GM19351 (cell line): ENCODE measurements at regions not wholly inside any gene's neighbourhood (a gene's known extent, or its start where the extent isn't known, plus 50 kb on each side); places are given as distances from the start of the nearest gene placed in this dataset.

ENCODE experiments used
- ATAC-seq: cut with Tn5 transposase; IDR thresholded peaks from one replicate; pipeline ENCODE4 v1.9.1; 2021; ENCODE audit warnings: mild to moderate bottlenecking, moderate library complexity; ENCODE audit not compliant: unreplicated experiment

DNA sequence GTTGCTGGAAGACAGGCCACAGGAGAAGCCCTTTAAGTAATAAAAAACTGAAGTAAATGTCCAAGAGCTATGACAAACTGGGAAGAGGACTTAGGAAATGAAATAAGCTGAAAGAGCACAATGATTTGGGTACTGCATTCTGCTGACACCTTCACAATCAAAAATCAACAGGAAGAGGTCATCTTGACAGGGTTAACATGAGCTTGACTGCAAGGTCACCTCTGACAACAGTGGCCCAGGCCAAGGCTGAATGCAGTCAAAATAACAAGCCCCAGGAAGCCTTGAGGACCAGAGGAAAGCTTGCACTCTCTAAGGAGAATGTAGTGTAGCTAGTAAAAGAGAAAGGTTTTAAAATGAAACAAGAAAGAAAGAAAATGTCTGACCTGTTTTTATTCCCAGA is 179.3 kb downstream of the SEC16B start:
- no peak for ATAC-seq

DNA sequence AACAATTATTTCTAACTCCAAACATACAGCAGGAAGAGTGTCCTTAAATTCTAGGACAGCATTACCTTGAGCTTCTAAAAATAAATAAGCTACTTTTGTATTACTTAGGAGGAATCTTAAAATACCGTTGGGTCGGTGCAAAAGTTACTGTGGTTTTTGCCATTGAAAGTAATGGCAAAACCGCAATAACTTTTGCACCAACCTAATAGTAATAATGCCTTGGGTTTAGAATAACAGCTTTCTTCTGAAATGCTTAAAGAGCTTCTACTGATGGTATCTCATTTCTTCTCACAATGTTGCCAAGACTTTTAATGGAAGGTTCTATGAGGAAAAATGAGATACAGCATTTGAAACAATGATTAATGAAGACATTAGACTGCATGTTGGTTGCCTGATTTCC is 179.9 kb downstream of the SEC16B start:
- ATAC-seq: no peak

DNA sequence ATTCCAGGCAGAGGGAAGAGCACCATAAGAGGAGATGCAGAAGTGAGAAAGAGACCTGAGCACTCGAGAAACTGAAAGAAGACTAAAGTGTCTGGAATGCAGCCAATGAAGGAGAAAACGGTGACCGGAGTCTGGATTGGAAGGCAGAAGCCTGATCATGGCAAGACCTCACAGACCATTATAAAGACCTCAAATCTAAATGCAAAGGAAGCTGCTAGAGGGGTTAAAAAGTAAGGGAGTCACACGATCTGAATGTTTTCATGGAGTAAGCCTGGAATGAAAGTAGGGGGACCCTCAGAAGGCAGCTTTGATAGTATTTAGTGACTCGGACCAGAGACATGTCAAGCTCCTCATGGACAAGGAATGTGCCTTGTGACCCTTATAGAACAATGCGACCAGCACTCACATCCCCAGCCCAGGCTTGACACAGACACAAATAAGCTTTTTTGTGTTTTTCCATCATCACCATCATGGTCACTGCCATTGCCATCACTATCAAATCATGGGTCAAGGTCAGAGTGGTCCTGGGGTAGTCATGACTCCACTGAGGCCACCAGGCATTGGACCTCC is 183.6 kb downstream of the SEC16B start:
- no peak for ATAC-seq

DNA sequence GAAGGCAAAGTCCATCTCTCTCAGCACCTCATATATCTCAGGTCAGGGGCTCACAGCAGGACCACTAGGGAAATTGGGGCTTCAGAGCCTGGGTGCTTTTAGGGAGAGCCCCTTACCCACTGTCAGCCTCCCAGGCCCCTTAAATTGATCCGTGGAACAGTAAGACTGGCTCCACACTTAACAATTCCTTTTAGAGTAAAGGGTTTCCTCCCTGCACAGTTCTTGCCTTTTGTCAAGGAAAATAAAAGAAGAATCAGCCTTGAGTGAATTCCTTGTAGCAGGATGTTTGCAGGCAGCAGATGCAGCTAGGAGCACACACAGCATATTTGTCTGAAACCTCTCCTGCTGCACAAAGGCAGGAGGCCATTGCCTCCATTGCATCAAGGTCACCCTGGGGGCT is 184.9 kb downstream of the SEC16B start:
- no peak for ATAC-seq

DNA sequence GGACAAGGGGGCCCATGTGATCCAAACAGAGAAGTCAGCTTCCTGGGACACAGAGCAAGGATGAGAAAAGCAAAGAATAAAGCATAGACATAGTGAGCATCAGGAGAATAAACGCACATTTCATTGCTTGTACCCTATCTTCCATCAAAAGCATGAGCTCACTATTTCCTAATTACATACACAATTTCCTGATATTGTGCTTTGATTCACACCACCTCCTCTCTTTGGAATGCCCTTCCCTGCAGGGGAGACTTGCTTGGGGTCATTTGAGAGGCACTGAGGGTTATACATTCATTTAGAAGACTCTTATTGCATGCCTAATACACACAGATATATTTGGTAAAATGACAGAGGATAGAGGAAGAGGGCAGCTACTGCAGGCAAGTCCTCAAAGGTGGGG is 185.4 kb downstream of the SEC16B start:
- ATAC-seq: no peak

DNA sequence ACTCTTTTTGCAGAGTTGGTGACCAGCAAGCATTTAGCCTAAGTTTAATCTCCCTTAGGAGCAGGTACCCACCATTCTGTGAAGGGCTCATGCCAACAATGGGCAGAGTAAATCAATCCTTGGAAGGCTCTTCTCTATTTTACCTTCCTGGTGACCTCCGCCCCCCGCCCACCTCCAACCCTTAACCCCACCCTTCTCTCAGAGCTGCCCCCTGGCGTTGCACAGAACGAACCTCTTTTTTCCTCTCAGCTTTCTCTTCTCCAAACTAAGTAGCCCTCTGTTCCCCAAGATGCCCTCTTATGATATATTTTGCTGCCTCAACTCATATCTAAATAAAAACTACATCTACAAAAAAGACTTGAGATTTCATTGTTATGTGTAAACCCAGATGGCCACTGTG is 186.8 kb downstream of the SEC16B start:
- ATAC-seq: no peak

DNA sequence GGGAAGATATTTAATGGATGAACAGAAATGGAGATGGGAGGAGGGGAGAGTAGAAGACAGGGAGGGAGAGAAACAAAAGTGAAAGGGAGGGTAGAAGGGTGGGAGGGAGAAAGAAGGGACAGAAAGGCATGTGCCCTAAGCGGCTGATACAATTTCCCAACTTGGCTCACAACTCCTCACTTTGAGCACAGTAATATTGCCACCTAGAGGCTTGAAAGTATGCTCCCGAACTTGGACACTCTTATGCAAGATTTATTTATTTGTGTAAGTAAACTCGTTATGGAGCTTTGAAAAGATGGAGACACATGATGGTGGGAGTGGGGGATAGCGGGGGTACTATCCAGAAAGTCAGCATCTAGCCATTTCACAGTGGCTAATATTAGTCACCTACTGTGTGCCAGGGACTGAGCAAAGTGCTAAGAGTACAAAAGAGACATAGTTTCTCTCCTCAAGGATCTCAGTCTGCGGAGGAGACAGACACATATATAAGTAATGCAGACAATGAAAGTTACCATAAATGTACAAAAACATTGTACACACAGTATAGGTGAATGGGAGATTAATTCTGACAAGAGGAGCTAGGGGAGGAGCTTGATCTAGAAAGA is 189.7 kb downstream of the SEC16B start:
- ATAC-seq: peak; percentile 64

DNA sequence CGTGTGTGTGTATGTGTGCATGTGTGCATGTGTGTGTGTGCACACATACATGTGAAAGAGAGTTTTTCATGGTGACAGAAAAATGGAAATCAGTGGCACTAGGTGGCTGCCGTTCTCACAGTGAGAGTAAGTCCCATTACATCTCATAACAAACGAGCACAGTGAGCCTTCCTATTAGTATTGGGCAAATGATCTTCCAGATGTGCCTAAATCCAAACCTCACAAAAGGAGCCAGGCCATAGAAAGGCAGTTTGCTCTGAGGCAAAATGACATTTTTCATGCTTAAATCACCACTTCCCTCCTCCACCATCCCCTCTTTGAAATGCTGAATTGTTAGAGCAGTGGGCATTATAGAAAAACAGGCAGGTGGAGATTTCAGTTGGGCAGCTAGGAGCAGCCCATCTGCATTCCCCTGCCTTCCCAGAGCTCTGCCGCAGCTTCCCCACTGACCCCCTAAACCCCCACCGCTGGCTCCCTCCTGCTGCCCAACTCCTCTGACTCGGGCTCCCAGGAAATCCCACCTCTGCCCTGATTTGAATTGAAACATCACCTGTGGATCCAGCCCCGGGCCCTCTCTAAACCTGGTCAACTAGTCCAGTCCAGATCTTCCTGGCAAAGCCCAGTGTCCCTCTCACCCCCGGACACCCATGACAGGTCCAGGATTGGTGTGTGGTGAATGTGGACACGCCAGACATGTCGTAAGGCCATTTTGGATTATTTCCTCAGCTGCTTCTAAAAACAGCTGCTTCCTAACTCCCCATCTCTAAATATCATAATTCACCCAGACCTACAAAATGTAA is 190.5 kb downstream of the SEC16B start:
- ATAC-seq: no peak

DNA sequence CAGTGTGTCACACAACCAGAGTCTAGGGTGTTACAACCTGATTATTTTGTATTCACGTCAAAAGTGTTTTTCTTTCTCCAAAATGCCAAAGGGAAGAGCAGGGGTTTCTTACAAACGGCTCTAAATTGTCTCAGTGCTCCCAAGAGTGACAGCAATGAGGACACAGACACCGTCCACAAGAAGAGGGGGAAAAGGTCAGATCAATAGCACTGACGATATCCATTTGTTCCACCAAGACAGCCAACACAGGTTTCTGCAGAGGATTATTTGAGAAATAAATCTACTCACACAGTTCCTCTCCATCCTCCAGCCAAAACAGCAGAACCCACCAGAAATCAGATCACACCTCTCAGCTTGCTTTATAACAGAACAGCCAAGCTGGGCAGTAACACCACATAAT is 193.9 kb downstream of the SEC16B start:
- no peak for ATAC-seq

DNA sequence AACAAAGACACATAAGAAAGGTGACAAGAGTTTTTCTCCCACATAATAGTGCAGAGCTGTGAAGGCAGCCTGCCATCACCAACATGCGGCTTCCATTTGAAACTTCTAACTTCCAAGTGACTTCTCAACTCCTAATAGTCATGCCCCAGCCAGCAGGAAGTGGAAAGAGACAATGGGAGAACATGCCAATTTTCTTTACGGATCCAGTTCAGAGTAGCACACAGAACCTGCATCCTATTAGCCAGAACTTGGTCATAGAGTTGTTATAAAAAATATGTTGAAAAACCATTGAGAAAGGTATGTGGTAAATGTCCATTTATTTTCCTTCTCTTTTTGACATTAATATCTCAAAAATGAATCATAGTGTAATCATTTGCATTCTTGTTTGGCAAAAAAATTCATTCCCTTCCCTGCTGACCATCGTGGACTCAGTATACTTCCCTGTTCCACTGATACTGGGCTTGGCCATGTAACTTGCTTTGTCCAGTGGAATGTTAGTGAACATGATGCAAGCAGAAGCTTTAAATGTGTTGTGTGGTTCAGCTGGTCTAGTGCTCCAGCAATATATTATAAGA is 197.4 kb downstream of the SEC16B start:
- ATAC-seq: no peak

DNA sequence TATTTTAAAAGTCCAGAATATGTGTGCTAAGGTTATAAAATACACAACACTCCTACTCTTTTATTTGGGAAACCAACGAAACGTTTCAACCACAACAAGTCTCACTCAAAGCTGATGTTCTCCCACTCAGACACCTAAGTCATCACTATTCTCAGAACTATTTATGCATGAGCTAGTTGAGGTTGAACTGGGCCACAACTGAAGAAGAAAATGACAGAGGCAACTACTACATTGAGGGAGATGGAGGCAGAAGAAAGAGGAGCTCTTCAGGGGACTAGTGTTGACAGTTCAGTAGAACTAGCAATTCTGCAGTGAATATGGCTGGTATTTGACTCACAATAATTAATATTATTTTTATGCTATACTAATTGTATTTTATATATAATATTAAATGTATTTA is 198.2 kb downstream of the SEC16B start:
- ATAC-seq: no peak

DNA sequence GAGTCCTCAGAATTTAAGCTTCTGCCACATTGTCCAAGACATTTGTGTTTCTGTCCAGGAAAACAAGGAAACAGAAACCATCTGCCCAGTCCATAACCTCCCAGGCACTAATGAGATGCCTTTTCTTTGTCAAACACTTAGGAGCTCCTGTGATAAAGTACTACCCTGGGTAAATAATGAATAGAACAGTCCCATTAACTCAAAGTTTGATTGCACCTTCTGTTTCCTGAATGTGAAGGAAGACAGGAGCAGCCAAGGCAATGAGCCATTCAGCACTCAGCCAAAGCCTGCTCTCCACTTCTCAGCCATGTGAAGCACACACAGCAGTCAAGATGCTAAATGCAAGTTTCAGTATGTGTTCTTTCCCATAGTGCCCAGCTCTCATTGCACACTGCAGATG is 199.8 kb downstream of the SEC16B start:
- ATAC-seq: no peak

DNA sequence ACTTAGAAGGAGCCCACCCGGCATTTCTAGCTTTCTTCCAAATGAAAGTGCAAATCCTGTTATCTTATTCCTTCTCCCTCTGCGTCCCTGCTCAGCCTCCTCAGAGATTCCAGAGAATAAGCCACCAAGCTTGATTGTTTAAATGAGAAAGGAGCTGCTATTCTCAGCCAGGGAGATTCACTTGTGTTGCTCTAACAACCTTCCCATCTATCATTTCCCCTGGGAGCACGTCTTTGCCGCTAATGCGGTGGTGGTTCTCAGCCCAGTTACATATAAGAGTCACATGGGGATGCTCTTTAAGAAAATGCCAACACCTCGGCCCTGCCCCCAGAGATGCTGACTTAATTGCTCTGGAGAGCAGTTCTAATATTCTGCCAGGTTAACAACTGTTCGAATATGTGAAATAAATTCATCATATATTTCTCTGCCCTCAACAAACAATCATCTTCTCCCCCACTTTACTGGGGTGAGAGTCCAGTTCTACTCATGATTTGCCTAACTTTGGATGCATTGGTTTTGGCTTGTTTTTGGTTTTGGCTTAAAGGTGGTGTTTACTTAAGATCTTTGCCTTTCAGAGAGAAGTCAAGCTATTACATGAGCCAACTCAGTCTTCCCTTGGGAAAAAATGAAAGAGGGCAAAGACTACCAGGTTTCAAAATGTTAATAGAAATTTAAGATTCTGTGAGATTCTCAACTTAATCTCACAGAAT is 213.9 kb downstream of the SEC16B start:
- no peak for ATAC-seq

DNA sequence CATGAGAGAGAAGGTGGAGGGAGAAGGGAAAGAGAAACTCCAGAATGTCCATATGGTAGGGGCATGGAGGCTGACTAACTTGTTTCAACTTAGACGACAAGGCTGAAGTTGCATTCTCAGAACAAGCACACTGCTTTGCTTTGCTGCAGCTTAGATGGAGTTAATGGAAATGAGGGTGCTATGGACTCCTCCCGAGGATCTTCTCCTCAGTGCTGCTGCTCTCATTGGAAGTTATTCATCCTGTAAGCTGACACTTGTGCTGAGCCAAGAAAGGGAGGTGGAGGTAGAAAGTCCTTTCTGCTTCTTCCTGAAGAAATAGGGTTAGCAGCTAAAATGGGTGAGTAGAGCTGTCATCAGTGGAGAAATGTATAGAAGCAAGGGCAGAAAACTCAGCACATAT is 215.3 kb downstream of the SEC16B start:
- ATAC-seq: no peak

DNA sequence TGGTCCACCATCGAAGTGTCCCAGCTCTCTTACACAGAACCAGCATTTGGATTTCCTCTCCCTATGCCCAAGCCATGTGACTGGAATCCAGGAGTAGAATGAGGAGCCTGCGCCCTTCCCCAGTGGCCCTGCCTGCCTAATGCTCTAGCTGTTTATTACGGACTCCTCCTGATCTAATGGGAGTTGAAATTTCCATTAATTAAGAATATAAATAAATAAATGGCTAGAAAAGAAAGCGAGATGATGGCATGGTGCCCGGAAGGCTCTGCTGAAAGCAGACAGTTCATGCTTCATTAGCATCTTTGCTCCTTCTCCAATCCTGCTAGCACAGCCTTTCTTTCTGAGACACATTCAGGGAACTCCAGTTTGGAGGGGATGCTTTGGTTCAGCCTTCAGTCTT is 216.2 kb downstream of the SEC16B start:
- no peak for ATAC-seq

DNA sequence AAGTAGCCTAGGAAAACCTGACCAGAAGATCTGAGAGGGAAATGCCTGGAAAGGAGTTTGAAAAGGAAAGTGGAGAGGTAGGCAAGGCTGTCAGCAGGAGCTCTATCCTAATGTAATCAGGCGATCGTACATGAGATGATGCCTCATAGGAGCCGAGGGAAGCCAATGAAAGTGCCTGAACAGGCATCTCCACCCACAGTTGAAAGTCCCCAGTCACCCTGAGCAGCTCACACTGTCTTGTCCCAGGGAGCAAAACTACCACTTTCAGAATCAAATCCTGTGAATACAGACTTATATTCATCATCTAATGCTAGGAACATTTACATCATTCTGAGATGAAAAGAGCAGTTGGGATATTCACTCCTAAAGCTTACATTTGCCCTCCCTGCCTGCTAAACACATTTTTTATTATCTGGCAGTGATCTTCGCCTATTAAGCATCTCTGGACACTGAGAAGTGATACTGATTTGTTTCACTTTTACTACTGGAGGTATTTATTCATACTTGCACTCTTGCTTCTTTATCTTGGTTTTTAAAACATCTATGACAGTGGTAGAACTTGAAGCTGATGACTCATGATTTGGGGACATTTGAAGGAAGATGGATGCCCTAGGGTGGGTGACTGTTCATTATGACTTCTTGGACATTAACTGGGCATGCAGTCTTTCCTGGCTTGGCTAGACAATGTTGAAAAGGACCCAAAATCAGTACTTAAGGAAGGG is 221.6 kb downstream of the SEC16B start:
- no peak for ATAC-seq

DNA sequence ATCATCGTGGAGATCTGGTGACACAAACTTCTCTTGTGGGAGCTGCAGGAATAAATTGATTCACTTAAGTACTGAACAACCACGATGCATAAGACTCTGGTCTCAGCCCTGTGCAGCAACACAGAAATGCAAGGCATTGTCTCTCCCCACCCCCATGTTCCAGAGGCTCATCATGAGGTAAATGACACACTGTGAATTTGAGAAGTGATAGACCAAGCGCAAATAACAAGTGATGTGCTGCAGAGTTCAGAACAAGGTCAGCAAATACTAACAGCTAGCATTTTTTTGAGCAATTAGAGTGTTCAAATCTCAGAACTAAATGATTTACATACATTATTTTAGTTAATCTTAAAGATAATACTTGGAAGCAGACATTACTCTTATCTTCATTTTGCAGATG is 223.7 kb downstream of the SEC16B start:
- no peak for ATAC-seq

DNA sequence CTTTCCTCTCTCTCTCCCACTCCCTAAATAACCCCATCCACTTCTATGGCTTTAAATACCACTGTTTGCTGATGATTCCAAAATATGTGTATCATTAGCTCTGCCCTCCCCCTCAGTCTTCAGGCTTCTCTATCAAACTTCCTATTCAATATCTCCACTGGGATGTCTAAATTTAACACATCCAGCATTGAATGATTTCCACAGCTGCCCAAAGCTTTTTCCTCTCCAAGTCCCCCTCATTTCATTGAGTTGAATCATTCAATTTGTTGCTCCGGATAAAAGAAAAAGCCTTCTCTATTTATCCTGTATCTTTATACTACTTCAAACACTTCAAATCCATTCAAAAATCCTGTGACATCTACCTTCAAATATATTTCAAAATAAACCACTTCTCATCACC is 225.0 kb downstream of the SEC16B start:
- no peak for ATAC-seq

DNA sequence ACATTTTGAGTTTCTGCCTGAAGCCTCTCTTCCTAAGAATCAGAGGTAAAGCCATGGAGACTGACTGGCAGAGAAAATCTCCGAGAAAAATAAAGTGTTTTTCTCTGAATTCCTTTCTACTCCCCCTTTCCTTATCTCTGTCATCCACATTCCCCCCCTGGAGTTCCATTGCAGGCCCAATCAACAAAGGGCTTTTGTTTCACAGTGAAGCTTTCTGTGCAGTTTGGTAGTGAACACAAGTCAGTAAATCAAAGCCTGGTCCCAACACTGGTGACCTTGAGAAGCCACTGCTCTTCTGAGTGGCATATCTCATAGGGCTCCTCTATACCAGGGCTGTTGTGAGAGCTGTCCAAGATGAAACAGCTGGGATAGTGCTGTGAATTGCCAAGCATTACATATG is 228.4 kb downstream of the SEC16B start:
- ATAC-seq: no peak

DNA sequence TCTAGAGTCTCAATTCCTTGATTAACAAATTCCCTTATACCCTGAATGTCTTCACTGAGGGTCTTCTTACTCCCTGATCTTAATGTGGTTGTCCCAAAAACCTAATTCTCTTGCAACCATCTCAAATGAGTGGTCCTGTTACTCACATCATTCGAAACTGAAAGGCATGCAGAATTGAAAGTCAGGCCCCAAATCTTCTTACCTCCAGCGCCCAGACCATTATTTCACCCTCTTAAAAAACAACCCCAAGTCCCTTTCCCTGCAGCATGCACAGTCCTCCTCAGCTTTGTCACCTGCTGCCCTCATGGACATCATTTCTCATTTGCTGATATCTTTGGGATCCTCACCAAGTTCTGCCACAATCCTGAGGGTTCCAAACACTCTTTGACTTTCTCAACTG is 230.1 kb downstream of the SEC16B start:
- no peak for ATAC-seq

DNA sequence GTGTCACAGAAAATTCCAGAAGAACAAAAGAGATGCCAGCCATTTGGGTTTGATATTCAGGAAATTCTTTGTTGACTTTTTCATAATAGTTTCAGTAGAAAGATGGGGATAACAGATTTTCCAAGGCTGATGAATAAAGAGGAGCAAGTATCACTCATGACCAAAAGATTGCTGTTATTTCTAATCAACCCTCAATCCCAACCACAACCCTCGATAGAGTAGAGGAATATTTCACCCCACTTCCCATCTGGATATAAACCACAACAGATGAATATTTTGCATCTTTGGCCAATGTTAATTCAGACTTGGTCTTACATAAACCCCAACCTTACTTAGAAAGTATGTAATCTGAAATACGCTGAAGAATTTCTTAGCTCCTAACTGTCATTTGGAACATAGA is 232.4 kb downstream of the SEC16B start:
- no peak for ATAC-seq
